B cell (primary cell): ENCODE measurements at regions not wholly inside any gene's neighbourhood (a gene's known extent, or its start where the extent isn't known, plus 50 kb on each side); places are given as distances from the start of the nearest gene placed in this dataset.

Source experiments
- ATAC-seq: fragments of 200-7000 bp; cut with Tn5 transposase; one replicate; pipeline ENCODE4 v1.10.0; 2021; ENCODE audit warnings: low read depth, mild to moderate bottlenecking, moderate number of reproducible peaks, moderate library complexity
- CTCF ChIA-PET: fragments of 350-600 bp; sonication (Branson Sonifier 250); formaldehyde crosslinking; loops from one replicate; lab custom pipeline; 2021; ENCODE audit warnings: antibody characterized with exemption, inconsistent platforms; lab: Charles Lee
- POLR2A ChIA-PET: fragments of 350-600 bp; sonication (Branson Sonifier 250); formaldehyde crosslinking; loops from one replicate; lab custom pipeline; 2021; ENCODE audit warnings: antibody characterized with exemption; lab: Charles Lee
- DNase-seq: peaks from one replicate; pipeline ENCODE4 v3.0.0; 2013
- H2AFZ ChIP-seq: 2 replicates; pipeline ENCODE4 v1.6.1; 2012; ENCODE audit warnings: mild to moderate bottlenecking, low read depth, low read length; ENCODE audit not compliant: insufficient read depth, poor library complexity, severe bottlenecking
- H3K27ac ChIP-seq, 2 donors: 1 replicate in 1 of 2; 2 replicates in 1 of 2; pipeline ENCODE4 v1.5.1; 2012 to 2013; ENCODE audit warnings: low read length in 2 of 2, mild to moderate bottlenecking in 2 of 2, moderate library complexity in 1 of 2
- H3K27me3 ChIP-seq, 4 experiments: fragments of 200-600 bp in 1 of 4; sonication (generic) in 1 of 4; replicated peaks in 1 of 4; 1 replicate in 2 of 4; 2 replicates in 2 of 4; pipeline versions ENCODE4 v1.6.1 to v1.7.0; 2013 to 2016; ENCODE audit warnings: low read length in 3 of 4, mild to moderate bottlenecking in 2 of 4, mixed read lengths in 1 of 4, moderate library complexity in 1 of 4; ENCODE audit not compliant: insufficient read depth in 4 of 4, control insufficient read depth in 3 of 4; ENCODE audit errors: control extremely low read depth in 1 of 4
- H3K36me3 ChIP-seq, 2 experiments: replicated peaks in 1 of 2; 1 replicate in 1 of 2; 2 replicates in 1 of 2; pipeline versions ENCODE4 v1.6.1 to v1.7.1; 2013; ENCODE audit warnings: low read length in 1 of 2; ENCODE audit not compliant: insufficient read depth in 2 of 2, control insufficient read depth in 1 of 2; ENCODE audit errors: control extremely low read depth in 1 of 2, extremely low read depth in 1 of 2
- H3K4me1 ChIP-seq, 2 donors: fragments of 200-600 bp in 1 of 2; sonication (generic) in 1 of 2; 1 replicate in 1 of 2; 2 replicates in 1 of 2; pipeline versions ENCODE4 v1.5.1 to v1.6.1; 2013 to 2017; ENCODE audit warnings: low read length in 2 of 2; ENCODE audit not compliant: control insufficient read depth in 2 of 2, insufficient read depth in 2 of 2
- H3K4me2 ChIP-seq: replicated peaks from 2 replicates; pipeline ENCODE3; 2012; ENCODE audit warnings: mild to moderate bottlenecking, low read depth, low read length; ENCODE audit not compliant: poor library complexity, severe bottlenecking
- H3K4me3 ChIP-seq, 5 experiments: fragments of 200-600 bp in 1 of 5; sonication (generic) in 1 of 5; 1 replicate in 3 of 5; 2 replicates in 2 of 5; pipeline versions ENCODE4 v1.5.1 to v1.7.0; 2011 to 2016; ENCODE audit warnings: low read length in 4 of 5, mild to moderate bottlenecking in 4 of 5, low read depth in 2 of 5, control low read depth in 1 of 5, moderate library complexity in 1 of 5; ENCODE audit not compliant: insufficient read depth in 1 of 5; ENCODE audit errors: control extremely low read depth in 1 of 5, extremely low read depth in 1 of 5
- H3K79me2 ChIP-seq: fragments of 200-600 bp; sonication (generic); one replicate; pipeline ENCODE4 v1.6.0; 2016; ENCODE audit warnings: low read length; ENCODE audit not compliant: control insufficient read depth, insufficient read depth
- H3K9ac ChIP-seq: fragments of 200-600 bp; sonication (generic); 2 replicates; pipeline ENCODE4 v1.6.1; 2017; ENCODE audit warnings: mild to moderate bottlenecking, low read length, moderate library complexity
- H3K9me3 ChIP-seq, 3 donors: one replicate each; pipeline versions ENCODE4 v1.6.1 to v1.7.1; 2013; ENCODE audit warnings: low read length in 2 of 3; ENCODE audit not compliant: control insufficient read depth in 2 of 3, insufficient read depth in 1 of 3; ENCODE audit errors: control extremely low read depth in 1 of 3
- H4K20me1 ChIP-seq: 2 replicates; pipeline ENCODE4 v1.6.0; 2012; ENCODE audit warnings: mild to moderate bottlenecking, low read length; ENCODE audit not compliant: insufficient read depth, control insufficient read depth, poor library complexity, severe bottlenecking
- H3K27ac Mint-ChIP-seq: one replicate; pipeline ENCODE4 v1.8.0; 2021; ENCODE audit warnings: mixed read lengths
- H3K27me3 Mint-ChIP-seq: one replicate; pipeline ENCODE4 v1.8.0; 2021; ENCODE audit warnings: mixed read lengths
- H3K4me1 Mint-ChIP-seq: one replicate; pipeline ENCODE4 v1.8.0; 2021; ENCODE audit warnings: mixed read lengths
- H3K4me3 Mint-ChIP-seq: one replicate; pipeline ENCODE4 v1.8.0; 2021; ENCODE audit warnings: mixed read lengths
- H3K9me3 Mint-ChIP-seq: one replicate; pipeline ENCODE4 v1.8.0; 2022; ENCODE audit warnings: mixed read lengths; ENCODE audit not compliant: insufficient read depth
- CTCF ChIP-seq: fragments of 200-600 bp; IDR thresholded peaks from one replicate; pipeline ENCODE4 v1.8.0; 2022; ENCODE audit warnings: antibody characterized with exemption, mild to moderate bottlenecking
- EZH2 ChIP-seq: IDR thresholded peaks from 2 replicates; pipeline ENCODE4 v1.6.1; 2012; ENCODE audit warnings: borderline replicate concordance, low read depth, mild to moderate bottlenecking, moderate library complexity, low read length; ENCODE audit not compliant: insufficient read depth, poor library complexity, severe bottlenecking
- WGBS: methylation state at CpG from one replicate; pipeline ENCODE4 v1.1.5; 2013; ENCODE audit warnings: missing lambda C conversion rate; ENCODE audit not compliant: insufficient coverage; 5-methylcytosine and 5-hydroxymethylcytosine counted together
- intact Hi-C: fragments of 100-400 bp; cut with micrococcal nuclease; formaldehyde crosslinking; loops from one replicate; pipeline ENCODE4 v1.10.0; 2022

DNA sequence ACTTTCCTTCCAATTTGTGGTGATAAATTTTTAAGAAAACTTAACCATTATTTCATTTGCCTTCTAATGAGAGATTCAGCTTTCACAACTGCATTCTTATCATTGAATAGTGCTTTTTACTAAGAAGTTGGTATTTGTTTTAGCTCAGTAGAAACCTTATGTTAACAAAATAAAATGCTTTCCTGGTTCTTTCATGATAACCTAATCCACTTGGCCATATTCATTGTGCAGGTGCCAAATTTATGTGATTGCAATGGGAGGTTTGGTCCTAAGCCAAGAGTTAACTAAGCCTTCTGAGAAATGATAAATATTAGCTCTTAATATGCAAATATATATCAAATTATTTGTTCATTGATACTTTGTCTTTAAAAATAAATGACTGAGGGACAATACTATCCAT lies 141.1 kb upstream of the TLE4 start:
- H3K27ac ChIP-seq, result no peak overlapping the region
- no peaks in the 10 kb centered on the region for H3K79me2 ChIP-seq
- H3K4me2 ChIP-seq, result no peak overlapping the region
- ATAC-seq (no peak), DNase-seq (no peak)
- intact Hi-C loops, result no loop called here
- Mint-ChIP-seq H3K27ac (no peak overlapping the region), H3K4me1 (no peaks in the 10 kb centered on the region), H3K9me3 (peaks cover 5% of the 10 kb centered on the region), H3K27me3 (peaks cover 10% of the 10 kb centered on the region), H3K4me3 (no peak overlapping the region)
- ChIA-PET POLR2A (no interaction called here), CTCF (no interaction called here)
- peaks cover 0 to 13% (median 9%) of the 10 kb centered on the region in 3 donors for H3K9me3 ChIP-seq
- no peaks in the 10 kb centered on the region for H3K4me1 ChIP-seq
- H3K27me3 ChIP-seq, result no peaks in the 10 kb centered on the region
- no peaks in the 10 kb centered on the region for H3K36me3 ChIP-seq
- no peak overlapping the region for H2AFZ ChIP-seq
- no peaks in the 10 kb centered on the region for H4K20me1 ChIP-seq
- no peak overlapping the region for H3K9ac ChIP-seq
- no peak overlapping the region for H3K4me3 ChIP-seq
- TF ChIP-seq CTCF (no peak), EZH2 (no peak)

- H3K4me3 Mint-ChIP-seq, result no peak overlapping the region
- no peak for ATAC-seq
These were observed 140.6 kb upstream of the TLE4 start for GRCh38 chr9:79431019-79431679.

More at GRCh38 chr9:79431019-79431679, 140.6 kb upstream of the TLE4 start:
- no peaks in the 10 kb centered on the region for H3K36me3 ChIP-seq
- H3K9ac ChIP-seq, result no peak overlapping the region
- peaks cover 1% of the 10 kb centered on the region for H3K9me3 Mint-ChIP-seq
- H3K27me3 ChIP-seq, result no peaks in the 10 kb centered on the region
- ChIA-PET POLR2A (no interaction called here), CTCF (no interaction called here)
- H2AFZ ChIP-seq, result no peak overlapping the region
- 98% methylated on average over 4 of the region's 4 CpGs for WGBS
- H3K9me3 ChIP-seq, result peaks cover 0 to 9% (median 9%) of the 10 kb centered on the region in 3 donors
- H3K27me3 Mint-ChIP-seq, result peaks cover 10% of the 10 kb centered on the region
- TF ChIP-seq EZH2, result no peak
- no peak for TF ChIP-seq CTCF
- H4K20me1 ChIP-seq, result no peaks in the 10 kb centered on the region
- no peak overlapping the region for H3K27ac ChIP-seq
- no peak for DNase-seq
- no peaks in the 10 kb centered on the region for H3K4me1 ChIP-seq
- intact Hi-C loops, result no loop called here
- no peak overlapping the region for H3K4me3 ChIP-seq
- no peaks in the 10 kb centered on the region for H3K79me2 ChIP-seq
- no peak overlapping the region for H3K4me2 ChIP-seq
- H3K4me1 Mint-ChIP-seq, result no peaks in the 10 kb centered on the region
- no peak overlapping the region for H3K27ac Mint-ChIP-seq
